GM21367 (cell line): ENCODE measurements at regions not wholly inside any gene's neighbourhood (a gene's known extent, or its start where the extent isn't known, plus 50 kb on each side); places are given as distances from the start of the nearest gene placed in this dataset.

Experiments
- ATAC-seq: cut with Tn5 transposase; IDR thresholded peaks from one replicate; pipeline ENCODE4 v1.9.1; 2021; ENCODE audit not compliant: unreplicated experiment

DNA sequence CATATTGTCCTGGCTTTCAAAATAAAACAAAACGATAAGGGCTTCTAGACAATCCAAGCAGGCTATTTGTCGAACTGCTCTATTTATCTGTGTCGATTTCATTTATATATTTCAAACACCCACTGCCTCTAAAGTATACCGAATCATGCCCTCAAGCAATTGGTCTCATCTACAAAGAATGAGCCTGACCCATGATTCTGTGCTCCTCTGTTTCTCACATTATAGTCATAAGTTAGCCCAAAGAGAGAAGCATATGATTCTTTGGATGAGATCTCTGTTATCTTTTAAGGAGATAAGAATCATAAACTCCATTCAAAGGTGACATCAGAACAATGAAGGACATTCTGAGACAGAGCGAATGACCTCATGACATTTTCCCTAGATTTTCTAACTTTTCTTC lies 191.1 kb downstream of the MAP2K6 start:
- ATAC-seq, result no peak

GRCh38 chr17:69606142-69606800 lies 191.8 kb downstream of the MAP2K6 start:
- ATAC-seq, result no peak

- peak; percentile 86 for ATAC-seq
Observed at GRCh38 chr17:69607162-69607834, 192.8 kb downstream of the MAP2K6 start.

DNA sequence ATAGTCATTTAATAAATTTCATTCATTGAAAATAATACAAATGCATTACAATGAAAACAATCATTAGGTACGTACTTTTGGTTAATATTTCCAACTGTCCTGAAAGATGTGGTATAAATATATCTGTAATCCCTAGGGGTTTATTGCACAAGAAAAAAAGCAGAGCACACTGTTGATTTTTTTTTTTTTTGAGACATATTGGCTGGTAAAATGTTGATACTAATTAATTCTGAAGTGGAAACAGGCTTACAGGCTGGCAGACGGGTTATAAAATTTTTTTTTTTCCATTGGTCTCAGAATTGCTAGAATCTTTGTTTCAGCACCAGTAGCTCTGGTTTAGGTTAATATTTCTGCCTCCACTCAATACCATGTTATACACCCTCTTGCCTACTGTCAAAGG lies 193.6 kb downstream of the MAP2K6 start:
- no peak for ATAC-seq

- no peak for ATAC-seq
Observed at GRCh38 chr17:69608808-69609472, 194.4 kb downstream of the MAP2K6 start.

GRCh38 chr17:69609473-69610305 lies 195.2 kb downstream of the MAP2K6 start:
- ATAC-seq, result no peak

DNA sequence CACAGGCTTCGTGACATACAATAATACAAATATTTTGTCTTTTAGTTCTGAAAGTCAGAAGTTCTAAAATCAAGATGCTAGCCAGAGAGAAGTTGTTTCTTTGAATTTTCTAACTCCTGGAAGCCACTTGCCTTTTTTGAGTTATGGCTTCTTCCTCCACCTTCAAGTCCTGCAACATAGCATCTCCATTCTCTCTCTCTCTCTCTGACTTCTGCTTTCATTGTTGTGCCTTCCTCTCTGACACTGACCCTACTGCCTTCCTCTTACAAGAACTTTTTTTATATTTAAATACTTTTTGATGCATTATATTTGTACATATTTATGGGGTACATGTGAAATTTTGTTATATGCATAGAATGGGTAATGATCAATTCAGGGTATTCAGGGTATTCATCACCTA lies 205.9 kb downstream of the MAP2K6 start:
- no peak for ATAC-seq

GRCh38 chr17:69625474-69625873 lies 211.0 kb downstream of the MAP2K6 start:
- no peak for ATAC-seq

- ATAC-seq, result no peak
Observed at GRCh38 chr17:69630056-69630635, 215.6 kb downstream of the MAP2K6 start.

GRCh38 chr17:69634844-69635243 lies 220.3 kb downstream of the MAP2K6 start:
- no peak for ATAC-seq

DNA sequence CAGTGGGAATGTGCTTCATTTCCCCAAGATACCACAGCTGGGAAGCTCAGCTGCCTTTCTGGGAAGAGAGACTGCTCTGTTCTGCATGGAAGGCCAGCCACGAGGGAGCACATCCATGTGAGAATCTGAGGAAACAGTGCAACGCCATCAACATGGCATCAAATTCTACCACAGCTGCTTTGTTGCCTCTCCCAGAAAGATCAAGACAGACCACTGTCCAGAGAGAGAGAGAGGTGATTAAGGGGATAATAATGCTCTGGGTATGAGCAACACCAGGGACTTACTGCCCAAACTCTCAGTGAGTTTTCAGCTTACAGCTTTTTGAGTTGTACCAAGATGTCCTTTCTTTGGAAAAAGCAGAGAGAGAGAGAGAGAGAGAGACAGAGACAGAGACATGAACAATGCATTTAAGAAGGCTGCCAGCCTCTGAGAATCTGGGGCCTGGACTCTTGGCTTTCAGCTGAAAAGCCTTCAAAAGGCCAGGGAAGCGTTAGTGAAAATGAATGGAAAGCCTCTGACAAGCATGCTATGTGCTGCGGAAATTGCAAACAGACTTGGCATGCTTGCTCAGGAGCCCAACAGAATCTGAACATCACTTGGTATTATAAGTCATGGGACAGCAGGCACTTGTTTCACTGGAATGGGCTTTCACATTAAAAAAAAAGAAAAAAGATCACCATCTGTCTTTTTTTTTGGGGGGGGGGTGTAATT lies 223.1 kb downstream of the MAP2K6 start:
- ATAC-seq, result no peak

DNA sequence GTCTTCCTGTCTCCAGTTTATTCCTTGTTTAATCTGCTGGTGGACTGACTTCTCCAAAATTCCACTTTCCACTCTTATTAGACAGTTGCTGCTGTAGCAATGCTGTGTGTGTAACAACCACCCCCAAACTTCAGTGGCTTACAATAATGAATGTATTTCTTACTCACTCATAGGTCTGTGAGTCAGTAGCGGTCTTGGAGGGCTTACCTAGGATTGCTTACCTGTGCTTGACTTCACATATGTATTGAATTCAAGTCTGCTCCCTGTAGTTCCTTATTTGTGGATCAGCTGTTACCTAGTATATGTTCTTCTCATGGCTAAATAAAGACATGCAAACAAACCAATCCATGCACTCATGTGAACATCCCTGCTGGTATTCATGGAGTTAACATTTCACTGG lies 224.6 kb downstream of the MAP2K6 start:
- ATAC-seq, result no peak

DNA sequence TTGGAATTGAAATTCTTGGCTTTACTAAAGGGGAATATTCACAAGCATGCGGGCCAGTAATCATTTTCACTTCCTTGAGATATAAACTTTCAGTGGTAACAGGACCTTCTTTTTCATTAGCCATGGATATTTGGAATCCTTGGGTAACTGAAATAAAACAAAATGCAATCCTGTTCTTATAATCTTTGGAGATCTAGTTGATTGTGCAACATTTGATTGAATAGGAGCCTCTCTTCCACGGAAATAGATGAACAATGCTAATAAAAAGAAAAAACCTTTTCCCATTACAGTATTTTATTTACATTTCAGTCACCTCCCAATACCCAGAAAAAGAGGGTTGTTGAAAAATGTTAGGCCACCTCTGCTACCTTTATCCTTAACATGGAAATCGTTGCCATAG lies 225.6 kb downstream of the MAP2K6 start:
- ATAC-seq, result no peak

- no peak for ATAC-seq
Observed at GRCh38 chr17:69643686-69644085, 229.2 kb downstream of the MAP2K6 start.

DNA sequence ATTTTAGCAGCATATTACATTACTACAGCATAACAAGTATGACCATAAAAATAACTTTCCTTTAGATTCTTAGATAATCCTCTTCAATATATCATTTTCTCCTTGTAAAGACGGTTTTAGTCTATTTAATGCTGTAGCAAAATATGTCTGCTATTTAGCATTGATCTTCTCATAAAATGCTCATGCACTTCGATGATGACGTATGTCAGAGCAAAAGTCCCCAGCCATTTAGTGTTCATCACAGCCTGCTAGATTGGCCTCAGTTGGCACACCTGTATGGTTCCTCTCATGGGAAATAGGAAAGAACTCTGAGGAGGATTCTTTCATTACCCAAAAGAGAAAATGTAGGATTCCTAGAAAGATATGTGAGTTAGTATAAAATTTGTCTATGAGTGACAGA lies 232.2 kb downstream of the MAP2K6 start:
- no peak for ATAC-seq

DNA sequence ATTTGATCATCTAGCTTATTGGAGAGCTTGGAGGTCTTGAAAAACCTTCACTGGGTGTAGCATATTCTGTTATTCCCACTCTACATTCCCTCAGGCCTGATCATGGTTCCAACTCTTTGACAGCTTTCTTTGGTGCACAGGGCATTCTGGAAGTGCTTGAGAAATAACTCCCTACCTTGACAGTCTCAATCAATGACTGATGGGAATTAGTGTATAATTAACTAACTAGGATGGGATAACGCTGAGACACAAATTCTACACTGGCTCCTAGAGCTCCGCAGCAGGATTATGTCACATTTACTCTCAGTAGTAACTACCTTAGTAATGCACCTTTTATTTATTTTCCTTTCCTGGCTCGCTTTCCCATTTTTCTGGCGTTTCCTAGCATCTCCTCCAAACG lies 236.4 kb downstream of the MAP2K6 start:
- ATAC-seq, result no peak

DNA sequence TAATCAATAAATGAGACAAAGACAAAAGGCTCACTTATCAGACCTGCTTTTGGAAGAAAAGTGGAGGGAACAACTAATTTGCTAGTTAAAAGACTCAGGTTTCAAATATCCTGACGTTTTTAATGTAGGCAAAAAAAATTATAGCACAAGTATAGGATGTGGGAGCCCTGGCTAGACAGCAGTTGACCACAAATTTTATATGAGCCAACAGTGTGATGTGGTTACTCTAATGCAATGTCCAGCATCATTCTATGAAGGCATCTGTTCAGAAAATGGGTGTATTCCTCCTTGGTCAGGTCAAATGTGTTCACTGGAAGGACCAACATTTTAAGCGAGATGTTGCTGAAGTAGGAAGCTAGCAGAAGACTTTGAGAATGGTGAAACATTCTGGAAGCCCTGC lies 237.4 kb downstream of the MAP2K6 start:
- no peak for ATAC-seq

GRCh38 chr17:69654981-69655855 lies 240.7 kb downstream of the MAP2K6 start:
- ATAC-seq, result no peak

DNA sequence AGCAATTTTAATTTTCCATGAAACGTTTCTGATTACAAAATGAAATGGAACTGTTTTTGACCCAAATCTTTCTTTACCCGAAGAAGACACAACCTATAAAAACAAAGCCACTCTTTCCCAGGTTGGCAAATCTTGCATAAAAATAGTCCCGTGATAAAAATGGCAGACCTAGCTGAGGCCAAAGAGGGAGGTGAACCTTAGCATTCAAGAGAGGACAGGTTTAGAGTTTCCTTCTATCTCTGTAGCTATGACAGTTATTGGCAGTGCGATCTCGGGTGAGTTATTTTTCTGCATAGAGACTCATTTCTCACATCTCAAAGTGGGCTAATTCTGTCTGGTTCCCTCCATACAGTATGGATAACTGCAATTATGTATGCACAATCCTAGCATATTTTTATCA lies 241.4 kb downstream of the MAP2K6 start:
- no peak for ATAC-seq
